ENCODE measurements at regions not wholly inside any gene's neighbourhood (a gene's known extent, or its start where the extent isn't known, plus 50 kb on each side); places are given as distances from the start of the nearest gene placed in this dataset.

- no peak for TF ChIP-seq CTCF (IDR thresholded peaks at IDR 0.05; ENCODE audit: low read length)
- TF ChIP-seq EZH2 (IDR thresholded peaks at IDR 0.05; ENCODE audit: borderline replicate concordance, low read length): no peak
These were observed 439.1 kb upstream of the MGMT start for GRCh38 chr10:129027906-129028305.
